HFF-Myc (cell line): ENCODE measurements at regions not wholly inside any gene's neighbourhood (a gene's known extent, or its start where the extent isn't known, plus 50 kb on each side); places are given as distances from the start of the nearest gene placed in this dataset.

Source experiments
- DNase-seq: peaks from one replicate; pipeline ENCODE4 v3.0.0-alpha.2; 2011; ENCODE audit warnings: low read depth; ENCODE audit errors: extremely low read depth
- H3K4me3 ChIP-seq: replicated peaks from 2 replicates; pipeline ENCODE4 v1.5.1; 2011; ENCODE audit warnings: low read depth, mild to moderate bottlenecking, control low read depth, low read length
- TF ChIP-seq, protein P1 (sequence below): IDR thresholded peaks from 2 replicates; pipeline ENCODE4 v1.5.1; 2012; ENCODE audit warnings: mild to moderate bottlenecking, low read depth, low read length, control low read depth; ENCODE audit errors: missing control alignments

DNA sequence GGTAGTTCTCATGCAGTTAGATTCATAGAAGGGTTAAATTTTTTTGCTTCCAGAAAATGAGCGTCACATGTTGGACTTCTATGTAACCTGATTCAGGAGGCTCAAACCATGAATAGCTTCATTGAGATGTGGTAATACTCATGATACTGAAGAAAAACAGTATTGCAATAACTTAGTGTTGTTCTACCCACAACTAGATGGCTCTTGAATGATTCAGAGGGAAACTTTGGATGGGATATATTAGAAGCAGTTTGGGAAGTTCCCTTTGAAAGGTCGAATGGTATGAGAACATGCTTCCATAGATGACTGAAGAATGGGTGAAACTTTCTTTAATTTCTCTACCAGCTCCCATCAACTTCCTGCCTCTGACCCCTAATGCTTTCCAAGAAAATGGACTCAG is 211.7 kb upstream of the PTGFR start:
- TF ChIP-seq, protein P1, sequence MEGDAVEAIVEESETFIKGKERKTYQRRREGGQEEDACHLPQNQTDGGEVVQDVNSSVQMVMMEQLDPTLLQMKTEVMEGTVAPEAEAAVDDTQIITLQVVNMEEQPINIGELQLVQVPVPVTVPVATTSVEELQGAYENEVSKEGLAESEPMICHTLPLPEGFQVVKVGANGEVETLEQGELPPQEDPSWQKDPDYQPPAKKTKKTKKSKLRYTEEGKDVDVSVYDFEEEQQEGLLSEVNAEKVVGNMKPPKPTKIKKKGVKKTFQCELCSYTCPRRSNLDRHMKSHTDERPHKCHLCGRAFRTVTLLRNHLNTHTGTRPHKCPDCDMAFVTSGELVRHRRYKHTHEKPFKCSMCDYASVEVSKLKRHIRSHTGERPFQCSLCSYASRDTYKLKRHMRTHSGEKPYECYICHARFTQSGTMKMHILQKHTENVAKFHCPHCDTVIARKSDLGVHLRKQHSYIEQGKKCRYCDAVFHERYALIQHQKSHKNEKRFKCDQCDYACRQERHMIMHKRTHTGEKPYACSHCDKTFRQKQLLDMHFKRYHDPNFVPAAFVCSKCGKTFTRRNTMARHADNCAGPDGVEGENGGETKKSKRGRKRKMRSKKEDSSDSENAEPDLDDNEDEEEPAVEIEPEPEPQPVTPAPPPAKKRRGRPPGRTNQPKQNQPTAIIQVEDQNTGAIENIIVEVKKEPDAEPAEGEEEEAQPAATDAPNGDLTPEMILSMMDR, result no peak
- no peak overlapping the region for H3K4me3 ChIP-seq
- DNase-seq, result no peak

DNA sequence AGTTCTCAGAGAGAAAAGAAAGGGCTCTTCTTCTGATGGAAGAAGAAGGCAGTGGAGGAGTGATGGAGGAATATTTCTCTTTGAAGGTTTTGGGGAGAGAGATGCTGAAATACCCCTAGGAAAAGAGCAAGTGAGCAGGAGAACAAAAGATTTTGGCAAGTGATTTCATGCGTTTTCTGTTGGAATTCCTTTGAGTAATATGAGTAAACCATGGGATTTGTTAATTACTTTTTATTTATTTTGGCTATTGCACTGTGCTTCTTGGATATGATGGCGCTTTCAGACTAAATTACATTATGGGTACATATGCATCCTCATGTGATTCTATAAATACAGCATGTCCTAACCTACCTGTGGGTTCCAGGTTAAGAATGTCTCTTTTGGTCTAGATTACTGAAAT is 210.1 kb upstream of the PTGFR start:
- DNase-seq, result no peak
- TF ChIP-seq, protein P1, result no peak
- no peak overlapping the region for H3K4me3 ChIP-seq

DNA sequence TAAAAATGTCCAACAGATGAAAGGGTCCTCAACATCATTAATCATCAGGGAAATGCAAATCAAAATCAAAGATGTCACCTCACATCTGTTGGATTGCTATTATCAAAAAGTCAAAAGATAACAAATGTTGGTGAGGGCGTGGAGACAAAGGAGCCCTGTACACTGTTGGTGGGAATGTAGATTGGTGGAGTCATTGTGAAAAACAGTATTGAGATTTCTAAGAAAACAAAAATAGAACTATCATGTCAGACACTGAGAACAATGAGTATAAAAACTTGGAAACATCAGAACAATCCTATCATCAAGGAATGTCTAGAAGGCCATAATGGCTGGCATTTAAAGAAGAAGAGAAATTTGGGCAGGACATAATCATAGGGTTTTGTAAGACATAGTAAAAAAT is 209.2 kb upstream of the PTGFR start:
- no peak overlapping the region for H3K4me3 ChIP-seq
- no peak for DNase-seq
- TF ChIP-seq, protein P1, result no peak

DNA sequence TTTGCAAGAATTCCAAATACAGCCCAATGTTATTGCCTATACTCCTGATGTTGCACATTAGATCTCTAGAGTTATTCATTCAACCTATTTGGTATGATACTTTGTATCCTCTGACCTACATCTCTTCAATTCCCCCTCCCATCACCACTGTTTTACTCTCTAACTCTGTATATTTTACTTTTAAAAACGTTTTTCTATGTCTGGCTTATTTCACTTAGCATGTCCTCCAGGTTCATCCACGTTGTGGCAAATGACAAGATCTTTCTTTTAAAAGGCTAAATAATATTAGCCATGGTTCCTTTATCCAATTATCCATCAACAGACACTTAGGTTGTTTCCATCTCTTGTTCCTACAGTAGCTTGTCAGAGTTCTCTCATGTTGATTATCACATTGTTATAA is 207.1 kb upstream of the PTGFR start:
- H3K4me3 ChIP-seq, result no peak overlapping the region
- no peak for DNase-seq
- TF ChIP-seq, protein P1, result no peak

DNA sequence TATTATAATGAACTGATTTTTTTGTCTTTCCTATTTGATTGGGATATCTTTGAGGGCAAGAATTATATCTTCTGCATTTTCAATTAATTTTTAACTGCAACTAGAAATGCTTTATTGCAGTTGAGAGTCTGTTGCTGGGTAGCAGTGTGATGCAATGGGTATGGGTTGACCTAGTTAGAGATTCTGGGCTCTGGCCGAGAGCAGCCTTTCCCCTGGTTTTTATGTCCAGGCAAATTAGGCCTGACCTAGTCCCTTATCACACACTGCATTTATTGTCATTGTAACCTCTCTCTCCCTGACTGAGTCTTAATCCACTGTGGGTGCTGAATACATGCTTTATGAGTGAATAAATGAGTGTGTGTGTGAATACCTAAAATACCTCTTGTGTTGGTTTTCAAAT is 206.4 kb upstream of the PTGFR start:
- no peak for DNase-seq
- no peak overlapping the region for H3K4me3 ChIP-seq

DNA sequence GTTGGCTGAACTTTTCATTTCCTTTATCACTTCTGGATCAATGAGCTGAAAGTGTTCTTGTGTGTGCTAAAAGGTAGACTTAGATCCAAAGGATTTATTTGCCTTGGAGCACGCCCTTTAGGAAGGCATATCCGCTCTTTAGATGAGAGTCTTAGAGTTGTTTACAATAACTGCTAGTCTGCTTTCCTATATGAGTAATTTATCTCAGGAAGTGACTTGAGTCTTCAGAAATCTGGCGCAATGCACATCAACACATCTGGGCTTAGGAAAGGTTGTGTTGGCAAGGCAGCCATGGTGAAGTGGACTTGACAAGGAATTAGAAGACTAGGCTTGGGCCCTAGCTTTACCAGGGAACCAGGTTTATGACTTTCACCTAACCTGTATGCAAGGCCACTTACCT is 204.1 kb upstream of the PTGFR start:
- TF ChIP-seq, protein P1, result no peak
- DNase-seq, result peak; percentile 71
- H3K4me3 ChIP-seq, result no peak overlapping the region

More for the DNA sequence above, 206.4 kb upstream of the PTGFR start:
- TF ChIP-seq, protein P1, result no peak

DNA sequence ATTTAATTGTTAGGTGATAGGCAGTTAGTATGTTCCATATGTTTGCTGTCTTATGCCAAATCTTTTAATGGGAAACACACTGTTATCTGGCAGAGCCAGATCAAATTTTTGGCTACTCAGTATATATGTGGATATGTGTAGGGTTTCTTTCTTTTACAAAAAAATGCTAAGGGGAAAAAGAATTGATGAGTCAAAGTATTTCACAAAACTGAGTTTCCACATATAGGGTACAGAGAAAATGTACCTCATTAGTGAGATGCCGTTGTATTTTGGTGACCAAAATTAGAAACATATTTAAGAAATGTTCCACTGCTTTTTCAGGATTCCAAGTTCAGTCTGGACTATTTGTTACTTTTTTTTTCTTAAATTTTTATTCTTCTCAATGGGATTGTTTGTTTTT is 201.2 kb upstream of the PTGFR start:
- TF ChIP-seq, protein P1, result no peak
- no peak for DNase-seq
- H3K4me3 ChIP-seq, result no peak overlapping the region
